ENCODE measurements at regions not wholly inside any gene's neighbourhood (a gene's known extent, or its start where the extent isn't known, plus 50 kb on each side); places are given as distances from the start of the nearest gene placed in this dataset.

GRCh38 chr10:28060031-28060607, 61.2 kb upstream of the ODAD2 start:
- no peak for DNase-seq (ENCODE audit: low read depth in 2 of 2)

DNA sequence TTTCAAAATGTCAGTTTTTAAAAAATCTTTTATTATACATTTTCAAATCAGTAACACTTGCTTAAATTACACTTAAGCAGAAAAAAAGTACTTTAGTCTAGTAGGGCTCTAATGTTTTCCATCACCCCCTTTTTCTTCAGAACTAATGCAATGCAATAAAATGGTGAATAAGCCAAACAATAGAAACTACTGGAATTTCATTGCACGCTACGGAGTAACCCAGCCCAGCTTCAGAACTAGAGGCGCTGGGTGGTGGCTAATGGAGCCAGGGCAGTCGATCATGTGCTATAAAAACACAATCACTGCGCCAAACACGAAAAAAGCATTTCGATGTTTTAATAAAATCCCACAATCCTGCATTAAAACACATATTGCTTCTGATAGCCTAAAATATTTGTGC, 59.9 kb upstream of the ODAD2 start:
- DNase-seq (ENCODE audit: low read depth in 2 of 2): no peak

- DNase-seq (ENCODE audit: low read depth in 2 of 2): no peak
These were observed 55.5 kb upstream of the ODAD2 start for GRCh38 chr10:28054228-28054860.

GRCh38 chr10:28049286-28049685, 50.4 kb upstream of the ODAD2 start:
- DNase-seq (ENCODE audit: low read depth in 2 of 2): no peak
